Upper lobe of left lung (tissue), 4 donors: ENCODE measurements at regions not wholly inside any gene's neighbourhood (a gene's known extent, or its start where the extent isn't known, plus 50 kb on each side); places are given as distances from the start of the nearest gene placed in this dataset.
A peak's percentile ranks its signal among the peaks of the same experiment; 100 is the strongest.

ENCODE experiments used
- POLR2A ChIP-seq, 4 donors: fragments of 450-650 bp; IDR thresholded peaks; one replicate each; pipeline ENCODE4 v1.5.1; 2016 to 2017; ENCODE audit warnings: antibody characterized with exemption in 4 of 4, mild to moderate bottlenecking in 2 of 4
- TF ChIP-seq, protein P1 (sequence below), 6 experiments: fragments of 450-650 bp in 4 of 6; fragments of 200-600 bp in 2 of 6; sonication (generic) in 2 of 6; IDR thresholded peaks; one replicate each; pipeline ENCODE4 v1.5.1; 2016 to 2019; ENCODE audit warnings: antibody characterized with exemption in 6 of 6

DNA sequence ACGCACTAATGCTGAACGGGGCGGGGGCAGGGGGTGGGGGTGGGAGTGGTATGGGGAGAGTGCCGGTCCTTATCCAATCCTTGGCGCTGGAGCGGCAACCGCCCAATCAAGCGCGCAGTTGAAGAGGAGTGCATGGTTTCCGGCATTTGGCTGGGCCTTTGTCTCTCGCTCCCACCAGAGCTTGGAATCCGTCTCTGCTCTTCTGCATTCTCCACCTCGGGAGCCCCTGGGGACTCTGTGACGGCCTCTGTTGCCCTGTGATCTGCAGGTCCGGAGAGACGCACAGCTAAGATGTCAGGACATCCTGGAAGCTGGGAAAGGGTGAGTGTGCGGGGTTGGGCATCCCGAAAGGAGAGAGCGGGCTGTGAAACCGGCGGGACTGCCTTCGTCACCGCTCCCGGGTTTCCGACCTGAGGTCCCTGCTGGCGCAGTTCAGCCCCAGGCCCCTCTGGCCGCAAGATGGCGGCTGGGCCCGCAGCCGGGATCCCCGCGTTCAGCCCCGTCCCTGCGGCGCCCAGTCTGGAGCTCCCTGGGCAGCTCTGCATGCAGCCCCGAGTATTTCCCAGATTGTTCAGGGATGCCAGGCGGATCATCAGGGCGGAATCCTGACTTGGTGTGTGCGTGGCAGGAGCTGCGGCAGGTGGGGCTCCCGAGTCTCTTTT lies 53.6 kb upstream of the ZNF254 start:
- peak; percentile 41 to 88 (median 84) for TF ChIP-seq POLR2A (IDR thresholded peaks at IDR 0.05)
- TF ChIP-seq, protein P1, sequence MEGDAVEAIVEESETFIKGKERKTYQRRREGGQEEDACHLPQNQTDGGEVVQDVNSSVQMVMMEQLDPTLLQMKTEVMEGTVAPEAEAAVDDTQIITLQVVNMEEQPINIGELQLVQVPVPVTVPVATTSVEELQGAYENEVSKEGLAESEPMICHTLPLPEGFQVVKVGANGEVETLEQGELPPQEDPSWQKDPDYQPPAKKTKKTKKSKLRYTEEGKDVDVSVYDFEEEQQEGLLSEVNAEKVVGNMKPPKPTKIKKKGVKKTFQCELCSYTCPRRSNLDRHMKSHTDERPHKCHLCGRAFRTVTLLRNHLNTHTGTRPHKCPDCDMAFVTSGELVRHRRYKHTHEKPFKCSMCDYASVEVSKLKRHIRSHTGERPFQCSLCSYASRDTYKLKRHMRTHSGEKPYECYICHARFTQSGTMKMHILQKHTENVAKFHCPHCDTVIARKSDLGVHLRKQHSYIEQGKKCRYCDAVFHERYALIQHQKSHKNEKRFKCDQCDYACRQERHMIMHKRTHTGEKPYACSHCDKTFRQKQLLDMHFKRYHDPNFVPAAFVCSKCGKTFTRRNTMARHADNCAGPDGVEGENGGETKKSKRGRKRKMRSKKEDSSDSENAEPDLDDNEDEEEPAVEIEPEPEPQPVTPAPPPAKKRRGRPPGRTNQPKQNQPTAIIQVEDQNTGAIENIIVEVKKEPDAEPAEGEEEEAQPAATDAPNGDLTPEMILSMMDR (IDR thresholded peaks at IDR 0.05): peak in 3 of 6 experiments; percentile 26 to 32 (median 31)
